Colonic mucosa (tissue), 4 donors: ENCODE measurements at regions not wholly inside any gene's neighbourhood (a gene's known extent, or its start where the extent isn't known, plus 50 kb on each side); places are given as distances from the start of the nearest gene placed in this dataset.

Experiments
- DNase-seq: peaks from one replicate; pipeline ENCODE4 v3.0.0-alpha.2; 2020
- H3K27ac ChIP-seq: fragments of 200-600 bp; one replicate; pipeline ENCODE4 v1.8.0; 2021
- H3K27me3 ChIP-seq: fragments of 200-600 bp; one replicate; pipeline ENCODE4 v1.8.0; 2021
- H3K36me3 ChIP-seq: fragments of 200-600 bp; one replicate; pipeline ENCODE4 v1.8.0; 2021
- H3K4me1 ChIP-seq: fragments of 200-600 bp; one replicate; pipeline ENCODE4 v1.8.0; 2021; ENCODE audit warnings: mild to moderate bottlenecking
- H3K4me3 ChIP-seq: fragments of 200-600 bp; one replicate; pipeline ENCODE4 v1.8.0; 2021
- H3K9ac ChIP-seq, 2 donors: one replicate each; pipeline ENCODE4 v1.7.0; 2013; ENCODE audit warnings: control low read depth in 2 of 2, low read depth in 2 of 2, low read length in 2 of 2
- H3K9me3 ChIP-seq: fragments of 200-600 bp; one replicate; pipeline ENCODE4 v1.8.0; 2021
- CTCF ChIP-seq: fragments of 200-600 bp; IDR thresholded peaks from one replicate; pipeline ENCODE4 v1.8.0; 2022; ENCODE audit warnings: antibody characterized with exemption, mild to moderate bottlenecking
- intact Hi-C: fragments of 100-400 bp; cut with DNase I; formaldehyde crosslinking; loops from one replicate; pipeline ENCODE4 v1.14.1; 2022
- donor health status: healthy.
- donor health status: DM: no; HTN: no; CAD: no.
- donor health status: DM: no; HTN: no; CAD: no.

DNA sequence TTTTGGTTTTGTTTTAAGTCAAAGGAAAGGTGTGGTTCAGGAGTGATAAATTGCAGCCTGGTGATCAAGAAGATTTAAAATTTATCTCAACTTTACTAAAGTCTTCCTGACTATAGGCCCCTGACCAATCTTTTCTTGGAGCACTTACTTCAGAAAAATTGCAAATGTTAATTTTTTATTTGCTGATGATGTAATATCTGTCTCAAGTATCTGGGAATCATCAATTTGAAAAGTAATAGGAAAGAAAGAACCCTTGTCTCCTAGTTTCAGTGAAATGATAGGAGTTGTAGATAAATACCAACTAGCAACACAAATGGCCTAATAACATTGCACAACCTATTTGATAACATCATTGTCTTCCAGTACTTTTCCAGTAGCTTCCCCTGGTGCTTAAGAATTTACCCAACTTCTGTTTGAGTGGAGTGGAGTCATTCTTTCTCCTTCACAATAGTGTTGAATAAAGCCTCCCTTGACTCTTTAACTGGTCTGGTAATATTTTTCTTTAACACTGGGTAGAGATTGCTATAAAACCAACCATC lies 648.3 kb upstream of the ADGRB3 start:
- no peak overlapping the region for H3K4me3 ChIP-seq
- DNase-seq: no peak
- H3K27ac ChIP-seq: no peak overlapping the region
- H3K4me1 ChIP-seq: no peaks in the 10 kb centered on the region
- no peak for TF ChIP-seq CTCF
- no peaks in the 10 kb centered on the region for H3K27me3 ChIP-seq
- no peak overlapping the region for H3K9ac ChIP-seq
- intact Hi-C loops: no loop called here
- no peaks in the 10 kb centered on the region for H3K36me3 ChIP-seq
- peaks cover 3% of the 10 kb centered on the region for H3K9me3 ChIP-seq

DNA sequence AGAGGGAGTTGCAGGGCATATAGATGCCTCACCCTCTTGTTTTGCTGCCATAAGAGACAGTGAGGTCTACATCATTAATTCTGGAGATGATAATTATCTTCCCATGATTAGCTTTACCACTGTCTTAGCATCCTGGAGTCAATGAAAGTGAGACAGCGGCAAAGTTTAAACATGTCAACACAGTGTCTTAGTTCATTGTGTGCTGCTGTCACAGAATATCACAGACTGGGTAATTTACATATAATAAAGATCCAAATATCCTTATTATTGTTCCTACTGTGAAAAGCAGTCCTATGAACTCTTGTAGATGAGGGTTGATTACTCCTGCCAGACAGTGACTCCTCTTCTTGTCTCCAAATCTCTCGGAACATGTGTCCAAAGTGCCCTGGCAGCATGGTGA lies 658.6 kb upstream of the ADGRB3 start:
- intact Hi-C loops: no loop called here
- no peak overlapping the region for H3K9ac ChIP-seq

DNA sequence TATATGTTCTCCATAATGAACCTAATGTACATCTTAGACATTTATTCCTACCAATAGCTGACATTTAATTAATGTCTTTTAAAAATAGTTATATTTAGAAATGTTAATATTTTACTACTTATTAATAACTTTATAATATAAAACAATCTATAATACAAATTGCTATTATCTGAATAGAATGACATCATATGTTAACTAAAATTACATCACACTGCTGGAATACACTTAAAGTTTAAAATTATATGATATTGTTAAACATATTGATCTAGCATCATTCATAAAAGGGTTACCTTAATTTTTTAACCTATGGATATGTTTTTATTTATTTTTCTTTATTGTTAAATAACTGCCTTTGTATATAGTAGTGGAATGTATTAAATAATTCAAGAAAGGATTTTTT lies 660.2 kb upstream of the ADGRB3 start:
- Histone ChIP-seq H3K4me3 (no peak overlapping the region), H3K27me3 (no peaks in the 10 kb centered on the region), H3K27ac (no peak overlapping the region), H3K4me1 (no peaks in the 10 kb centered on the region), H3K9ac (no peak overlapping the region), H3K36me3 (no peaks in the 10 kb centered on the region), H3K9me3 (no peaks in the 10 kb centered on the region)
- DNase-seq: no peak
- TF ChIP-seq CTCF: no peak
- intact Hi-C loops: no loop called here

More for the DNA sequence above, 658.6 kb upstream of the ADGRB3 start:
- DNase-seq: no peak
- H3K4me1 ChIP-seq: no peaks in the 10 kb centered on the region
- H3K9me3 ChIP-seq: no peaks in the 10 kb centered on the region
- H3K4me3 ChIP-seq: no peak overlapping the region
- no peak overlapping the region for H3K27ac ChIP-seq
- H3K27me3 ChIP-seq: no peaks in the 10 kb centered on the region
- no peaks in the 10 kb centered on the region for H3K36me3 ChIP-seq
- no peak for TF ChIP-seq CTCF

DNA sequence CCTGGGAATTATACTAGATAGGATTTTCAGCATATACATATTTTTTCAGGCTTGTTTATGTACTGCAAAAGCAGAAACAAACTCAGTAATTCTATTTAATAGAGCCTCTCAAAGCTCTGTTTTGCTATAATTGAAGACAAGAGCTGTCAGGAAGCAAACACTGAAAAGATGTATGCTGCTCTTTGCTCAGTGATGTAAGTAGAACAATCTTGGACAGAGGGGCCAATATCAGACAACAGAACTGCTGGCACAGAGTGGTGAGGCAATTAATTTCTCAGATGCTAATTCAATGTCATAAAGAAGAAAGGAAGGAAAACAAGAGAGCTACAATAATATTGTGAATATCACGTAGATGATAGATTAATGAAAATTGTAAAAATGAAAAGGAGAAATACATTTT lies 663.3 kb upstream of the ADGRB3 start:
- no peaks in the 10 kb centered on the region for H3K4me1 ChIP-seq
- H3K9me3 ChIP-seq: no peaks in the 10 kb centered on the region
- DNase-seq: no peak
- H3K4me3 ChIP-seq: no peak overlapping the region
- no peak for TF ChIP-seq CTCF
- H3K27ac ChIP-seq: no peak overlapping the region
- no peaks in the 10 kb centered on the region for H3K27me3 ChIP-seq
- intact Hi-C loops: no loop called here
- H3K9ac ChIP-seq: no peak overlapping the region
- no peaks in the 10 kb centered on the region for H3K36me3 ChIP-seq

DNA sequence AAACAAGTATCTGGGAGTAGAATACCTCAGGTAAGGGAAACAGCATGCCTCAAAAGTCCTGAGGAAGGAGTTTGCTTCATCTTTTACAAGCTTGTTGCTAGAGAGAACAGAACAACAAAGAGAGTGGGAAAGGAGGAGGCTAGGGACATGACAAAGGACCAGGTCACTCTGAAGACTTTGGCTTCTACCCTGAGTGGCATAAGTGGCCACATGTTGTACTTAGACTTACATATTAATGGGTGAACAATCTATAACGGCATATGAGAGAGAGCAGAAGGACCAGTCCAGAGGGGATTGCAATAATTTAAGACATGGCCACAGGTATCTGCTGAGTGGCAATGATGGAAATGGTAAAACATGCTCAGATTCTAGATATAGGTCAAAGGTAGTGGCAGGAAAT lies 668.3 kb upstream of the ADGRB3 start:
- no peak for TF ChIP-seq CTCF
- Histone ChIP-seq H3K9me3 (no peaks in the 10 kb centered on the region), H3K27ac (no peak overlapping the region), H3K36me3 (no peaks in the 10 kb centered on the region), H3K4me1 (no peaks in the 10 kb centered on the region), H3K9ac (no peak overlapping the region), H3K27me3 (no peaks in the 10 kb centered on the region), H3K4me3 (no peak overlapping the region)
- intact Hi-C loops: no loop called here
- DNase-seq: no peak

GRCh38 chr6:67956352-67956751 lies 678.7 kb upstream of the ADGRB3 start:
- Histone ChIP-seq H3K9me3 (no peaks in the 10 kb centered on the region), H3K4me3 (no peak overlapping the region), H3K4me1 (no peaks in the 10 kb centered on the region), H3K36me3 (no peaks in the 10 kb centered on the region), H3K9ac (no peak overlapping the region), H3K27ac (no peak overlapping the region), H3K27me3 (no peaks in the 10 kb centered on the region)
- no peak for DNase-seq
- intact Hi-C loops: no loop called here
- no peak for TF ChIP-seq CTCF
